ENCODE measurements at regions not wholly inside any gene's neighbourhood (a gene's known extent, or its start where the extent isn't known, plus 50 kb on each side); places are given as distances from the start of the nearest gene placed in this dataset.

DNA sequence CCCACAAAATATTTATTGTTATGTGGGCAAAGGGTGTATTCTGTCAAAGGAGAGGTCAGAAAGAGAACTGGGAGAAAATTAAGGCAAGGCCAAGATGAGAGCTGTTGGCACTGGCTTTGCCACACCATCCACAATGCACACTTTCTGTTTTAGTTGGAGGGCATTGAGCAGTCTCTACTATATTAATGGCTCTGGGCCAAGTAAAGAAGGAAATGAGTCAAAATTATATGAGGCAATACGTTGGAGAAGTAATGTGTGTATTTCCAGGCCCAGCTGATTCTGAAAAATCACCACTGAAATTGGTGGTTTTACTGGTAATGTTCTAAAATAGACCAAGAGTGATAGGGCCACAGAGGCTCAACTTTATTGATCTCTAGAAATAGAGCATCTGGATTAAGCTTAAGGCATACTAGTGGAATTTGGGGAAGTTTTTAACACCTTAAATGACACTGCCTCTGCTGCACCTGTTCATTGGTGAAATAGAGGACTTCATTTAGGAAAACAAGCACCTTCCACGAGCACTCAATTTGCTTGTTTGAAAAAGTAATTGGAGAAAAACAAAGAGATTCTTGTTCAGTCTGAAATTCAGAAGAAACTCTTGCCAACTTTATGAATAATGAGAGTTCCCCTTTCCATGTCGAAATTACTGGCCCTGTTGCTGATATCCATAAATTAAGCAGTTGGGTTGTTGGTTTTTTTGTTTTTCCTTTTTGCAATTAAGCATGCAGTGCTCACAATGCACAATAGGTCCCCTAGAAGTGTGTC is 424.9 kb downstream of the ADGRL2 start:
- ATAC-seq = no peak

DNA sequence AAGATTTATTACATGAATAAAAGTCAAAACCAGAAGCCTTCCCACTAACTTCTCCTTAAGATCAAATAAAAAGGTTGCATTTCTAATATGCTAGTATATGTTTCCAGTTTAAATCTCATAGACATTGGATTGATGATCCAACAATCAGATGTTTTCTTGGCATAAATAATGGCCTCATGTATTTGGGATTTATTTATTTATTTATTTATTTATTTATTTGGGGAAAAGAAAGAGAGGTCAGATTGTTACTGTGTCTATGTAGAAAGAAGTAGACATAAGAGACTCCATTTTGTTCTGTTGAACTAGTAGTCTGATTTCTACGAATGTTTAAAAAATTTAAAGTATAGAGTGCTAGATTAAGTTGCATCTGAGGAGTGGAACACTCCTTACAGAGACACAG is 422.4 kb downstream of the ADGRL2 start:
- ATAC-seq = no peak

DNA sequence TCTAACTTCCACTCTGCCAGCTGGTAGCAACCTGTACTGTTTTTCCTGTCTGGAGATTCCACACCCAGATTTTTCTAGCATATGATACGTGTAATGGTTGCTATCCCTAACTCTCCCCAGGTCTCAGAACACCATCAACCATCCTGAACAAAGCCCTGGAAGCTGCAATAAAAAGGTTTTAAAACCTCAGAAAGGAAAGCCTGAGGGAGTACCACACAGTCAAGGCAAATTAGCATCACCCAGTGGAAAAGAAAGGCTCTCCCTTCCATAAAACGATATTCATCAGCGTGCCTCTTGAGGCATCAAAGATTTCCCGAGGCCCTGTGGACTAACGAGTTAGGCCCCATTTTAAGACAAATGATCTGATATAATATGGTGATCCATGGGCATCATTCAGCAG is 421.0 kb downstream of the ADGRL2 start:
- no peak for ATAC-seq

DNA sequence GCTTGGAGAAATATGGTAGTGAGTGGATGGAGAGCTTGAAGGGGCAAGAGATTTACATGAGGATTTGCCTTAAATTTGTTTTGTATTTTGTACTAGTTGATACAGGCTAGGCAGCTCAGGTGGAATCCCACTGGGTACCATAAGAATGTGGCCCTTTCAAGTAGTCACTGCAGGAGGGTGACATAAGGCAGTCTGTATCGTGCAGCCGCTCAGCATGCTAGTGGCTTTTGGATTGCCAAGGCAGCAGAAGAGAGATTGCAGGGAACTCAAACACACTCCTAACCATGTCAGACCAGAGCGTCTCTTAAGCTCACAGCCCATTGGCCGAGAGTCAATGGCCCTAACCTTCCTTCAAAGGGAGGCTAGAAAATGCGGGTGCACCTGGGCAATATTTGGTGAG is 420.0 kb downstream of the ADGRL2 start:
- no peak for ATAC-seq

- no peak for ATAC-seq
Measured at GRCh38 chr1:82219841-82220240, 419.1 kb downstream of the ADGRL2 start.

DNA sequence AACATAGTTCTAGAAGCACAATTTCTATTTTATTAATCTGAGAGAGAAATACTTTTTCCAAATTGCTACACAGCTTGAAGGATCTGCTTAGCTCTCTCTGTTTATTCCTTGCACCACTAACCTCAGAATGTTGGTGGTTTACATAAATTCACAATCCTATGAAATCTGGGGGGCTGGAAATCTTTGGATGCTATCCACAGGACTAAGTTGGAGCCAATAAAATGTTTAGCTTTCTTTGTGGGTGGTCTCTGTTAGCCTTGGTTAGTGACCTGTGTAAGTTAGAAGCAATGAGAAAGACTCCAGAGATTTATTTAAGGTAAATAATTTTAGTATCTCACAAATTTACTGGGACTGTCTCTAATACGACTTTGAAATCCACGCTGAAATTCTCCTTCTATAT is 418.1 kb downstream of the ADGRL2 start:
- ATAC-seq = no peak

GRCh38 chr1:82215853-82216175 is 415.1 kb downstream of the ADGRL2 start:
- ATAC-seq = no peak

GRCh38 chr1:82215056-82215852 is 414.5 kb downstream of the ADGRL2 start:
- ATAC-seq = no peak

GRCh38 chr1:82214606-82215005 is 413.9 kb downstream of the ADGRL2 start:
- ATAC-seq = no peak

DNA sequence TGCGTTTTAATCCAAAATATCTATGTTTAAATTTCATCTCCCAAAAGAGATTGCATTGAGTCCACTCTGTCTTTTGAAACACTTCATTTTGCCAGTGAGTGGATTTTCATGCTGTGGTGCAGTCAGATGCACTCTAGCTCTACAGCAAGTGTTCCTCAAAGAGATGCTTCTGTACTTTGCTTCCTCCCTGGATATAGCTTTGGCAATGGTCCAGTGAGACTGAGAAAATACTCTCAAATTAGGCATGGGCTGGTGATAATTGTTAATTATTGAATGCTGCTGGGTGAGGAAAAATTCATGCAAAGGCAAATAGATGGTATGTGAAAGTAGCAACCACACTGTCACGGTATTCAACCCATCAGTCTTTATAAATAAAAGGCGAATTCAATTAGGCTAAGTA is 396.9 kb downstream of the ADGRL2 start:
- no peak for ATAC-seq

DNA sequence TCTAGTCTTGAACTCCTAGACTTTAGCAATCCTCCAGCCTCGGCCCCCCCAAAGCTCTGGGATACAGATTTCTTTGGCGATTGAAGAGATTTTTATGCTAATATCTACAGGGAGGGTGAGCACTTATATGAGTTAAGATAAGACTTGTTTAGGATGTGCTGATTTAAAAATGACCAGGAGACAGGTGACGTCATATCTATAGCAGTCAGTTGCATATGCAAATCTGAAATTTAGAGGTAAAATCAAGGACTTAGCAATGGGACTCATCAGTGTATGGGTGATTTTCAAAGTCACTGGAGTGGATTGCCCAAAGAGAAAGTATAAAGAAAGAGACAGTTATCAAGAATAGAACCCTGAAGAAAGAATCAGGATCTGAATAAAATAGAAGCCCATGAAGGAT is 394.5 kb downstream of the ADGRL2 start:
- no peak for ATAC-seq

GRCh38 chr1:82185084-82185483 is 384.4 kb downstream of the ADGRL2 start:
- no peak for ATAC-seq

GRCh38 chr1:82181846-82182245 is 381.1 kb downstream of the ADGRL2 start:
- no peak for ATAC-seq

- no peak for ATAC-seq
Measured at GRCh38 chr1:82179131-82179530, 378.4 kb downstream of the ADGRL2 start.

DNA sequence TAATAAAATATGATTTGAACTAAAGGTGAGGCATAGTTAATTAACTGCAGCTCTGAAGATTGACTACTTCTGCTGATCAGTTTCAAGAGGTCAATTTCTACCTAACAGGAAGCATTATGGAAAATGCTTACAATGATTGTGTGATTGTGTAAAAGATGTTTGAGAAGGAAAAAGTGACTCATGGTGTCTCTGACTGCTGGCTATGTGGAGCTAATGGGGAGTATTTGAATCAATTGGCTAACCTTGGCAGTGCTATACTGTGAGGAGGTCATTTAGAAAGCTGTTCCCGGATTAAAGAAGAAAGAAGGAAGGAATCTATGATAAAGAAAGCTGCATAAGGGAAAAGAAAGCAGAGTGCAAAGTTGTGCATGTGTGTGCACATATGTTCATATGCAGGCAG is 376.5 kb downstream of the ADGRL2 start:
- no peak for ATAC-seq

GRCh38 chr1:82171955-82172354 is 371.2 kb downstream of the ADGRL2 start:
- ATAC-seq = no peak

GRCh38 chr1:82168482-82168881 is 367.7 kb downstream of the ADGRL2 start:
- no peak for ATAC-seq

DNA sequence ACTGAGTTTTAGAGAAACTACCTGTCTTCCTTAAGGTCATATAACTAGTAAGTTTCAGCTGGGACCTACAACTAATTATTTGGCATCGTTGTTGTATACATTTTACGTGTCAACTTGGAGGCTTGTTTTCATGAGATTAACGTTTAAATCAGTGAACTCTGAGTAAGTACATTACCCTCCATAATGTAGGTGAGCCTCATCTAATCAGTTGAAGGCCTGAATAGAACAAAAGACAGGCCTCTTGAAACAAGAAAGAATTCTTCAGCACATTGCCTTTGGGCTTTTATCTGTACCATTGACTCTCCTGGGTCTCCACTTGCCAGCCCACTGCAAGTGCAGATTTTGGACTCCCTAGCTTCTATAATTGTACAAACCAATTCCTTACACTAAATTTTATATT is 364.6 kb downstream of the ADGRL2 start:
- no peak for ATAC-seq

- ATAC-seq = no peak
Measured at GRCh38 chr1:82162486-82163420, 362.0 kb downstream of the ADGRL2 start.

- no peak for ATAC-seq
Measured at GRCh38 chr1:82161700-82162141, 361.0 kb downstream of the ADGRL2 start.

DNA sequence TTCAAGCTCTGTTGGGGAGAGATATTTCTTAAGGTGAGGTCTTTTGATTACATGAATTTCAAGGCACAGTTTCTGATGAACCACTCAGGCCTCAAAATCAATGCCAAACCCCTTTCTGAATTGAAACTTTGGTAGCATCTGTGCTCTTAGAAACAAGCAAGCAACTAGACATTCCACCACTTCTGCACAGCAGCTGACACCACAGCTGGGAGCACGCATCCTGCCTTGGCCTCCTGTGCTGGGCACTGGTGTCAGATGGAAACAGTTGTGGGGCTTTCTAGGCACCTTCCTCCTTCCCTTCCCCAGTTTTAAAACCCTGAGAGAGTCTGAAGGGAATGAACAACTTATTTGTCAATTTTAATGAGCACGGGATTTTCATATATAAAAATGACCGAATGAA is 360.2 kb downstream of the ADGRL2 start:
- ATAC-seq = no peak

DNA sequence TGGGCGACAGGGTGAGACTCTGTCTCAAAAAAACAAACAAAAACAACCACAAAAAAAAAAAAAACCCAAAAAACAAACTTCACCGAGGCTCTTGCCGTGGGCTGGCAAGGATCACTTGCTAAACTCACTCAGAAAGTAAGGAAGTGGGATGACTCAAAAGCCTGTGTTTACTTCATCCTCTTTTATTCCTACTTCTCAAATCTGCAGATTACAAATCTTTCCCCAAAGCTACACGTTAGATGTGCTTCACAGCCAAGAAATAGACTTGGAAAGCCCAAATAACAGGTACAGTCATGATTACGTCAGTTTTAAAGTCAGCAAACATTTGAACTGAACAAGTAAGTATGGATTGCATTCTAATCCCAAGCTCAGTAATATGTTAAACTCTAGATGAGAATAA is 359.3 kb downstream of the ADGRL2 start:
- ATAC-seq = no peak

DNA sequence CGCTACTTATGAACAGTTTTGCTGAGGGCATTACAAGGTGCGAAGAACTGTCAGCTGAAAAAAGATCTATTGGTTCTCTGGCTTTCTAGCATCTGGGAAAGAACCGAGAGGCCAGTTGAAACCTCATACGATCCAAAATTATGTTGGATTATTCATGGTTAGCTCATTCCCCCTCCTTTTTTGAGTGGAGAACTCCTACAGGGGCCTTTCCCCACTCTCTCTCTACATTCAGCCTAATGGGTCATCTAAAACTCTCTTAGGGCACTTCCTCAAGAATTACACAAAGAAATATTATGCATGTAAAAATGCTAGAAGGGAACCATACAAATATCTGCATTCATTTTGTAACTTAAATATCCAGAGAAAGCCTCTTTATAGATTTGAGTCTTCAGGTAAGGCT is 358.2 kb downstream of the ADGRL2 start:
- ATAC-seq = no peak

Measured in activated CD4-positive, CD25-positive, alpha-beta regulatory T cell treated with anti-CD3 and anti-CD28 coated beads, Interleukin-2, amount 50 U/mL, for 24 hours (primary cell).